Fibroblast of skin of left biceps (primary cell): ENCODE measurements at regions not wholly inside any gene's neighbourhood (a gene's known extent, or its start where the extent isn't known, plus 50 kb on each side); places are given as distances from the start of the nearest gene placed in this dataset.

ENCODE experiments used
- DNase-seq, 2 experiments: peaks; one replicate each; pipeline ENCODE4 v3.0.0-alpha.2; 2013; ENCODE audit warnings: low read depth in 2 of 2

GRCh38 chr13:106685143-106685542 lies 117.2 kb upstream of the ARGLU1 start:
- no peak for DNase-seq

- DNase-seq = no peak
These were observed 116.0 kb upstream of the ARGLU1 start for GRCh38 chr13:106683918-106684317.

- no peak for DNase-seq
These were observed 115.2 kb upstream of the ARGLU1 start for GRCh38 chr13:106683179-106683578.

GRCh38 chr13:106681997-106682396 lies 114.1 kb upstream of the ARGLU1 start:
- DNase-seq = no peak

GRCh38 chr13:106681536-106681935 lies 113.6 kb upstream of the ARGLU1 start:
- no peak for DNase-seq

- no peak for DNase-seq
These were observed 113.0 kb upstream of the ARGLU1 start for GRCh38 chr13:106680796-106681472.

GRCh38 chr13:106678646-106679418 lies 110.9 kb upstream of the ARGLU1 start:
- no peak for DNase-seq

GRCh38 chr13:106675311-106675710 lies 107.4 kb upstream of the ARGLU1 start:
- no peak for DNase-seq

- DNase-seq = no peak
These were observed 93.0 kb upstream of the ARGLU1 start for GRCh38 chr13:106660746-106661625.

- no peak for DNase-seq
These were observed 89.2 kb upstream of the ARGLU1 start for GRCh38 chr13:106657104-106657503.

GRCh38 chr13:106656186-106656585 lies 88.2 kb upstream of the ARGLU1 start:
- no peak for DNase-seq

GRCh38 chr13:106651442-106651841 lies 83.5 kb upstream of the ARGLU1 start:
- no peak for DNase-seq

GRCh38 chr13:106650690-106651205 lies 82.8 kb upstream of the ARGLU1 start:
- no peak for DNase-seq

- DNase-seq = no peak
These were observed 81.6 kb upstream of the ARGLU1 start for GRCh38 chr13:106649495-106649894.

GRCh38 chr13:106640515-106640914 lies 72.6 kb upstream of the ARGLU1 start:
- no peak for DNase-seq

- no peak for DNase-seq
These were observed 69.6 kb upstream of the ARGLU1 start for GRCh38 chr13:106637519-106637918.

GRCh38 chr13:106636492-106636891 lies 68.6 kb upstream of the ARGLU1 start:
- DNase-seq = no peak

- no peak for DNase-seq
These were observed 67.7 kb upstream of the ARGLU1 start for GRCh38 chr13:106635616-106636015.

GRCh38 chr13:106633321-106633720 lies 65.4 kb upstream of the ARGLU1 start:
- no peak for DNase-seq

- DNase-seq = no peak
These were observed 62.7 kb upstream of the ARGLU1 start for GRCh38 chr13:106630650-106631049.

GRCh38 chr13:106630162-106630561 lies 62.2 kb upstream of the ARGLU1 start:
- no peak for DNase-seq
